ENCODE measurements at regions not wholly inside any gene's neighbourhood (a gene's known extent, or its start where the extent isn't known, plus 50 kb on each side); places are given as distances from the start of the nearest gene placed in this dataset.

GRCh38 chr18:31232775-31233424, 70.2 kb upstream of the DSC1 start:
- peak; percentile 81 for ATAC-seq
- H3K4me3 ChIP-seq, result no peak overlapping the region
- no peaks in the 10 kb centered on the region for H3K4me1 ChIP-seq (ENCODE audit: low read depth)
- H3K9me3 ChIP-seq, result no peaks in the 10 kb centered on the region
- no peaks in the 10 kb centered on the region for H3K36me3 ChIP-seq (ENCODE audit: low read depth)
- peak in 1 of 3 donors; percentile 89 for DNase-seq
- intact Hi-C loops (cut with DNase I, micrococcal nuclease), result no loop called here
- TF ChIP-seq, protein P1, sequence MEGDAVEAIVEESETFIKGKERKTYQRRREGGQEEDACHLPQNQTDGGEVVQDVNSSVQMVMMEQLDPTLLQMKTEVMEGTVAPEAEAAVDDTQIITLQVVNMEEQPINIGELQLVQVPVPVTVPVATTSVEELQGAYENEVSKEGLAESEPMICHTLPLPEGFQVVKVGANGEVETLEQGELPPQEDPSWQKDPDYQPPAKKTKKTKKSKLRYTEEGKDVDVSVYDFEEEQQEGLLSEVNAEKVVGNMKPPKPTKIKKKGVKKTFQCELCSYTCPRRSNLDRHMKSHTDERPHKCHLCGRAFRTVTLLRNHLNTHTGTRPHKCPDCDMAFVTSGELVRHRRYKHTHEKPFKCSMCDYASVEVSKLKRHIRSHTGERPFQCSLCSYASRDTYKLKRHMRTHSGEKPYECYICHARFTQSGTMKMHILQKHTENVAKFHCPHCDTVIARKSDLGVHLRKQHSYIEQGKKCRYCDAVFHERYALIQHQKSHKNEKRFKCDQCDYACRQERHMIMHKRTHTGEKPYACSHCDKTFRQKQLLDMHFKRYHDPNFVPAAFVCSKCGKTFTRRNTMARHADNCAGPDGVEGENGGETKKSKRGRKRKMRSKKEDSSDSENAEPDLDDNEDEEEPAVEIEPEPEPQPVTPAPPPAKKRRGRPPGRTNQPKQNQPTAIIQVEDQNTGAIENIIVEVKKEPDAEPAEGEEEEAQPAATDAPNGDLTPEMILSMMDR (IDR thresholded peaks at IDR 0.05), result no peak

DNA sequence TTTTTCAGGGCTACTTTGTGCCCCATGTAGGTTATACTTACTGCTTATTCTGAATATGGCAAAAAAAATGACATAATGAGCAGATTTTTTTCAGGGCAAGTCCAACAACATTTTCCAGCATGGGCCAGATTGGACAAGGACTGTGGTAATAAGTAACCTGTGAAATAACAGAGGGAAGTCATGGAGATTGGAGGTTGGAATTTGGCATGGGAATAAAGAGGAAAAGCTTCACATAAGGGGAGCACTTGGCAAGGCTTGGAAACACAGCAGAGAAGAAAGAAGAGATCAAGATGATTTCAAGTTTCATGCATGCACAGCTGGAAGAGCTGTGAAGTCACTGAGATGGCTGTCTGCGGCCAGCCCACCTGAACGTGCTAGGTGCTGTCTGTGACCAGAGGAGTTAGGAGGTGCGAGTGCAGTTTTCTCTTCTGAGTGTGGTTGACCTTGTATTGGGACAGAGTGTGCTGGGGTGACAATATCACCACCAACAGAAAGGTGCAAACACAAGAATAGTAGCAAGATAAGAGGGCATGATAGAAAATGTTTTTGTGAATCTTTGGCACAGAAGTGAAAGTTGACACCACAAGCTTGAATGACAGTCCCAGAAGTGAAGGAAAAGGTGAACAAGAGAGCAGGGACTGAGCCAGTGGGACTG, 71.1 kb upstream of the DSC1 start:
- no peaks in the 10 kb centered on the region for H3K9me3 ChIP-seq
- H3K4me3 ChIP-seq, result no peak overlapping the region
- TF ChIP-seq, protein P1 (IDR thresholded peaks at IDR 0.05), result no peak
- DNase-seq (peak in 2 of 3 donors; percentile 33 to 52), ATAC-seq (peak; percentile 69)
- H3K4me1 ChIP-seq (ENCODE audit: low read depth), result no peaks in the 10 kb centered on the region
- no peaks in the 10 kb centered on the region for H3K36me3 ChIP-seq (ENCODE audit: low read depth)
- intact Hi-C loops (cut with DNase I, micrococcal nuclease), result no loop called here

DNA sequence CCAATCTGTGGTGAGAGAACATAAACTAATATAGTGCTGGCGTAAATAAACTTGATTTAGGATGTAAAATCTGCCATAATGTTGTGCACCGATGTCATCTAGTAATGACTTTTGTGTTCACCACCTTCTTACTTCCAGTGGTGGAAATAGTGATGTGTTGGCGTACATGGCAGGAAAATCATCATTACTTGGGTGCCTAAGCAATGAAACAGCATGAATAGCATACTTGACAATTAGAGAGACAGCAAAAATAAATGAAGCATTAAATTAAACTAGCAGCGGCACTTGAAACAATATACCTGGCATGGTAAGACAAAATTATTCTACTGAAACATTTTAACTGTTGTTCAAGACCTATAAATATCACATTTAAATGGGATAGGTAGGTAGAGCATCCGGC, 73.2 kb upstream of the DSC1 start:
- H3K36me3 ChIP-seq (ENCODE audit: low read depth), result no peaks in the 10 kb centered on the region
- TF ChIP-seq, protein P1 (IDR thresholded peaks at IDR 0.05), result no peak
- no peak for DNase-seq
- ATAC-seq, result no peak
- no peaks in the 10 kb centered on the region for H3K9me3 ChIP-seq
- intact Hi-C loops (cut with DNase I, micrococcal nuclease), result no loop called here
- H3K4me3 ChIP-seq, result no peak overlapping the region
- peaks cover 2% of the 10 kb centered on the region for H3K4me1 ChIP-seq (ENCODE audit: low read depth)

DNA sequence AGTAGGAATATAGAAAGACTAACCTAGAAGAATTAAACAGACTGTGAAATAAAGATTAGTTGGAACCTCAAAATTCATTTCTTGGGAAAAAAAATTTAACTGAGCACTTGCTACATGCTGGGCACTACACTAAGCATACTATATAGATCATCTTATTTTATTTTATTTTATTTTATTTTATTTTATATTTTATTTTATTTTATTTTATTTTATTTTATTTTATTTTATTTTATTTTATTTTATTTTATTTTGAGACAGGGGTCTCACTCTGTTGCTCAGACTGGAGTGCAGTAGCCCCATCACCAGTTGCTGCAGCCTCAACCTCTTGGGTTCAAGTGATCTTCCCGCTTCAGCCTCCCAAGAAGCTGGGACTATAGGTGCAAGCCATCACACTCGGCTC, 74.5 kb upstream of the DSC1 start:
- intact Hi-C loops (cut with DNase I, micrococcal nuclease), result no loop called here
- Histone ChIP-seq H3K9me3 (no peaks in the 10 kb centered on the region), H3K36me3 (ENCODE audit: low read depth) (no peaks in the 10 kb centered on the region), H3K4me1 (ENCODE audit: low read depth) (peaks cover 9% of the 10 kb centered on the region), H3K4me3 (no peak overlapping the region)
- TF ChIP-seq, protein P1 (IDR thresholded peaks at IDR 0.05), result no peak
- DNase-seq (no peak), ATAC-seq (no peak)

GRCh38 chr18:31241425-31241824, 76.5 kb upstream of the DSG1 start:
- ATAC-seq, result peak; percentile 13

More at GRCh38 chr18:31241425-31241824, 76.5 kb upstream of the DSG1 start:
- Histone ChIP-seq H3K36me3 (ENCODE audit: low read depth) (no peaks in the 10 kb centered on the region), H3K4me3 (no peak overlapping the region), H3K4me1 (ENCODE audit: low read depth) (peaks cover 17% of the 10 kb centered on the region), H3K9me3 (no peaks in the 10 kb centered on the region)
- TF ChIP-seq, protein P1 (IDR thresholded peaks at IDR 0.05), result no peak
- intact Hi-C loops (cut with DNase I, micrococcal nuclease), result no loop called here
- DNase-seq, result no peak
